ENCODE measurements at regions not wholly inside any gene's neighbourhood (a gene's known extent, or its start where the extent isn't known, plus 50 kb on each side); places are given as distances from the start of the nearest gene placed in this dataset.

DNA sequence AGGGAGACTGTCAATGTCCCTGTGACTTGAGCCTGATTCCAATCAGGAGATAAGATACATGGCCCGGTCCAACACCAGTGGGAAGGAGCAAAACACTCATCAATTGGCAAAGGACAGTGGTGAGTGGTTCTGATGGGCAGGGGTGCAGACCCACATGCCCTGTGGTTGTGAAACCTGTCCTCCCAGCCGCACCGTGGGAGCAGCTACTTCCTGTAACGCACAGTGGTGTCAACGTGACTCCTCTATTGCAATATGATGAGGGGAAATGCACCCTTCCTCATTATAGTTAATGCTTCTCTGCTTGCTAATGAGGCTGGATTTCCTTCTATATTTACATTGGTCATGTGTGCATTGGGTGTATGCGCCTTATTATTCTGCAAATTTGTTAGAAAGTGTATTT, 223.0 kb downstream of the IRX1 start:
- Histone ChIP-seq H3K4me1 (no peaks in the 10 kb centered on the region), H3K4me3 (no peak overlapping the region), H3K27me3 (no peaks in the 10 kb centered on the region), H3K27ac (no peak overlapping the region), H3K9me3 (no peaks in the 10 kb centered on the region), H3K36me3 (no peaks in the 10 kb centered on the region)
- no peak for TF ChIP-seq POLR2A (IDR thresholded peaks at IDR 0.05)
- TF ChIP-seq, protein P1, sequence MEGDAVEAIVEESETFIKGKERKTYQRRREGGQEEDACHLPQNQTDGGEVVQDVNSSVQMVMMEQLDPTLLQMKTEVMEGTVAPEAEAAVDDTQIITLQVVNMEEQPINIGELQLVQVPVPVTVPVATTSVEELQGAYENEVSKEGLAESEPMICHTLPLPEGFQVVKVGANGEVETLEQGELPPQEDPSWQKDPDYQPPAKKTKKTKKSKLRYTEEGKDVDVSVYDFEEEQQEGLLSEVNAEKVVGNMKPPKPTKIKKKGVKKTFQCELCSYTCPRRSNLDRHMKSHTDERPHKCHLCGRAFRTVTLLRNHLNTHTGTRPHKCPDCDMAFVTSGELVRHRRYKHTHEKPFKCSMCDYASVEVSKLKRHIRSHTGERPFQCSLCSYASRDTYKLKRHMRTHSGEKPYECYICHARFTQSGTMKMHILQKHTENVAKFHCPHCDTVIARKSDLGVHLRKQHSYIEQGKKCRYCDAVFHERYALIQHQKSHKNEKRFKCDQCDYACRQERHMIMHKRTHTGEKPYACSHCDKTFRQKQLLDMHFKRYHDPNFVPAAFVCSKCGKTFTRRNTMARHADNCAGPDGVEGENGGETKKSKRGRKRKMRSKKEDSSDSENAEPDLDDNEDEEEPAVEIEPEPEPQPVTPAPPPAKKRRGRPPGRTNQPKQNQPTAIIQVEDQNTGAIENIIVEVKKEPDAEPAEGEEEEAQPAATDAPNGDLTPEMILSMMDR (IDR thresholded peaks at IDR 0.05): no peak
- no peak for DNase-seq

DNA sequence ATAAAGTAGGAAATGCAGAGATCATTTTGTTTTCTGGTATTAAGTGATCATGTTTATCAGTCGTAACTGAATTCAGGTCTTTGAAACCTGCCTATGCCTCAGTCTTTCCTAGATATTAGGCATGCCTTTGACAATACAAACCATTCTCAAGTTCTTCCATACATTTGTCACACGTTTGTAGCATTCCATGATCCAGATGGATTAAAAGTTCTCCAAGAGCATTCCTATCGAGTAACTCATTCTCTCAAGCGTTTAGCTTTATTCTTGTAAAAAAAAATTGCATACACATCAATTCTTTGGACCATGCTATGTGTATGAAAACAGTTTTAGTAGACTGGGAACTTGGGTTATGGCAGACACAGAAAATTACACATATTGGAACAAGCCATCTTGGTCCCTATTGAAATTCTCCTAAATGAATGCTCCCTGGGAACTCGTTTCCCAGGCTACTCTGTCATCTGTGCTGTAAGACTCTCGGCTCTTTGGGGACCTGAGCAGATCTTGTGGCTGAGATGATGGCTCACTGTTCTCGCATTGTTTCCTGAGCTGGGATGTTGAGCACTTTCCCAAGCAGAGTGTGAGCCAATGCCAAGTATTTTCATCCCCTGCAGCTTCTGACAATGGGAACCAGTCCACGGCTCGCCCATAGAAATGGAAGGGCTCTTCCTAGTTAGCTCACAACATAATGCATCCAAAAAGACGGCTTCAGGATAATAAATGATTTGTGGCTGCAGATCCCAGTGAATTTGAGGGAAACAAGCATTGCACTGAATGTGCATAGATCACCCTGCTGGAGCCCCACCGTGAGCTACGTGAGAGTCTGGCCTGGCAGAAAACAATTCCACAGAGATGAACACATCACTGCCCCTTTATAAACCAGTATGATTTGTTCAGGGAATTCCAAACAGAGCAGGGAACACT, 230.2 kb downstream of the IRX1 start:
- Histone ChIP-seq H3K27me3 (no peaks in the 10 kb centered on the region), H3K9me3 (no peaks in the 10 kb centered on the region), H3K36me3 (no peaks in the 10 kb centered on the region), H3K4me3 (no peak overlapping the region), H3K4me1 (no peaks in the 10 kb centered on the region), H3K27ac (no peak overlapping the region)
- no peak for DNase-seq
- TF ChIP-seq, protein P1 (IDR thresholded peaks at IDR 0.05): no peak
- no peak for TF ChIP-seq POLR2A (IDR thresholded peaks at IDR 0.05)

DNA sequence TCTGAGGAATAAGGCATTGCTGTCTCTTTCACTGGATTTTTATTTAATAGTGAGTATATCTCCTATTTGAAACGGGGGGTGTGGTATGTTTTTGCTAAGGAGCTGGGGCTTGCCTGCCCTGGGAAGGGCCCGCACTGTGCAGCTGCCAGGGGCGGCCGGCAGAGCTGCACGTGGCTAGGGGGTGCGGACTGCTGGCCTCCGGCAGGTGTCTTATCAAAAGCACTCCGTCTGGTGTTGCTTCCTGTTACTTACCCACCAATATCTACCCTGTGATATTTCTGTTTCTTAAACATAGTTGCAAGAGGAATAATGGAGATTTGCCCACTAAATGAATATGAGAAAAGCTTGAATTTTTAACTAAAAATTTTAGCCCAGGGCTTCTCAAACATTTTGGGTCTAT, 232.0 kb downstream of the IRX1 start:
- Histone ChIP-seq H3K27ac (no peak overlapping the region), H3K4me1 (no peaks in the 10 kb centered on the region), H3K36me3 (no peaks in the 10 kb centered on the region), H3K4me3 (no peak overlapping the region), H3K27me3 (no peaks in the 10 kb centered on the region), H3K9me3 (no peaks in the 10 kb centered on the region)
- DNase-seq: no peak
- TF ChIP-seq, protein P1 (IDR thresholded peaks at IDR 0.05): no peak
- no peak for TF ChIP-seq POLR2A (IDR thresholded peaks at IDR 0.05)

DNA sequence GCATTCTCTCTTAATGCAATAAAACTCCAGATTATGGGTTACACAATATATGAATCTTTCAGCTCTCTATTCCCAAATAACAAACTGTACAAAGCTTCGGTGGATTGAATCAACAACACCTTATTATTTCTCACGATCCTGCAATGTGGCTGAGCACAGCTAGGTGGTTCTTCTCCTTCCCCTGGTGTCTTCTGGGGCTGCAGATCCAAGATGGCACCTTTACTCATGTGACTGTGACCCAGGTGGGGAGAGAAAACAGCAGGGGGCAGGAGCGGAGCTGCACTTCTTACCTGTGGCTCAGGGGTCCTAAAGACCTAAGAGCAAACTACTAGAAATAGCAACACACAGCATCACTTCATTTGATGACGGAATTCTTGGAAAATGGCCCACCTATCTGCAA, 233.1 kb downstream of the IRX1 start:
- TF ChIP-seq POLR2A (IDR thresholded peaks at IDR 0.05): no peak
- TF ChIP-seq, protein P1 (IDR thresholded peaks at IDR 0.05): no peak
- H3K4me1 ChIP-seq: no peaks in the 10 kb centered on the region
- no peaks in the 10 kb centered on the region for H3K36me3 ChIP-seq
- H3K4me3 ChIP-seq: no peak overlapping the region
- DNase-seq: no peak
- no peak overlapping the region for H3K27ac ChIP-seq
- no peaks in the 10 kb centered on the region for H3K27me3 ChIP-seq
- no peaks in the 10 kb centered on the region for H3K9me3 ChIP-seq

DNA sequence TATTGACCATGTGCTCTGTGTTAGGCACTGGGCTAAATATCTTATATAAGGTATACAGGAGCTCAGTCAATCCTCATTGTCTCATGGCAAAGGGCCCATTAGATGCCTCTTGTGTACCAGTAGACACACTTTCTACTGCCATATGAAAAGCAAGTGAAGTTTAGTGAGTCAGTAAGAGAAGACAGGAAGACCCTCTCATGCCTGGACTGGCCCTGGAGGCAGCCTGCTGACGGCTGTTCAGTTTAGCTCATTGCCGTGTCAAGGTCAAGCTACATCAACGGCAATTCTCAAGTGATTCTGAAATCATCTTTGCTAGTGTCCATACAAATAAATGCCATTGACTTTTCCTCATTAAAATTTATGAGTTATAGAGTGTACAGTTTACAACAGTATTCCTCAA, 237.9 kb downstream of the IRX1 start:
- H3K27ac ChIP-seq: no peak overlapping the region
- no peak overlapping the region for H3K4me3 ChIP-seq
- no peaks in the 10 kb centered on the region for H3K9me3 ChIP-seq
- DNase-seq: no peak
- H3K36me3 ChIP-seq: no peaks in the 10 kb centered on the region
- H3K4me1 ChIP-seq: no peaks in the 10 kb centered on the region
- no peaks in the 10 kb centered on the region for H3K27me3 ChIP-seq
- TF ChIP-seq, protein P1 (IDR thresholded peaks at IDR 0.05): no peak
- TF ChIP-seq POLR2A (IDR thresholded peaks at IDR 0.05): no peak

All from Peyer's patch (tissue), 4 donors.